SK-N-SH (cell line): ENCODE measurements at regions not wholly inside any gene's neighbourhood (a gene's known extent, or its start where the extent isn't known, plus 50 kb on each side); places are given as distances from the start of the nearest gene placed in this dataset.

ENCODE experiments used
- CTCF ChIP-seq: fragments of 200-600 bp; sonication (generic); IDR thresholded peaks from 2 replicates; pipeline ENCODE4 v1.6.1; 2017; ENCODE audit warnings: antibody characterized with exemption, mild to moderate bottlenecking, moderate library complexity
- ELF1 ChIP-seq: IDR thresholded peaks from 2 replicates; pipeline ENCODE4 v1.4.0; 2012
- EP300 ChIP-seq, 2 experiments: IDR thresholded peaks; 2 replicates each; pipeline versions ENCODE4 v1.4.0 to v1.6.1; 2012; ENCODE audit warnings: borderline replicate concordance in 1 of 2, low read depth in 1 of 2, low read length in 1 of 2
- GABPA ChIP-seq: IDR thresholded peaks from 2 replicates; pipeline ENCODE4 v1.4.0; 2012; ENCODE audit warnings: low read depth, mild to moderate bottlenecking
- POLR2AphosphoS5 ChIP-seq: IDR thresholded peaks from 2 replicates; pipeline ENCODE4 v1.6.1; 2012; ENCODE audit warnings: low read depth, low read length
- RXRA ChIP-seq: IDR thresholded peaks from 2 replicates; pipeline ENCODE4 v1.4.0; 2012; ENCODE audit warnings: low read depth, mild to moderate bottlenecking, borderline replicate concordance
- SMC3 ChIP-seq: IDR thresholded peaks from 2 replicates; pipeline ENCODE4 v1.6.1; 2012; ENCODE audit warnings: low read depth, low read length, improper control_type of control experiment
- USF2 ChIP-seq: fragments of 150-350 bp; IDR thresholded peaks from 2 replicates; pipeline ENCODE4 v1.6.1; 2017; ENCODE audit warnings: antibody characterized with exemption, low read length, low read depth, borderline replicate concordance
- YY1 ChIP-seq: IDR thresholded peaks from 2 replicates; pipeline ENCODE4 v1.4.0; 2012; ENCODE audit warnings: low read depth, mild to moderate bottlenecking
- ZBTB33 ChIP-seq: IDR thresholded peaks from 2 replicates; pipeline ENCODE4 v1.4.0; 2012; ENCODE audit warnings: low read depth, borderline replicate concordance

GRCh38 chr4:30586850-30587249 lies 133.3 kb upstream of the PCDH7 start:
- TF ChIP-seq GABPA (no peak), CTCF (no peak), ELF1 (no peak), EP300 (IDR thresholded peaks at IDR 0.05; ENCODE audit: borderline replicate concordance in 1 of 2, low read depth in 1 of 2, low read length in 1 of 2) (no peak), USF2 (no peak), SMC3 (no peak), RXRA (no peak), ZBTB33 (no peak), POLR2AphosphoS5 (no peak), YY1 (no peak)
